ENCODE measurements at regions not wholly inside any gene's neighbourhood (a gene's known extent, or its start where the extent isn't known, plus 50 kb on each side); places are given as distances from the start of the nearest gene placed in this dataset.

- no peak for TF ChIP-seq POLR2A (IDR thresholded peaks at IDR 0.05; ENCODE audit: extremely low read depth, insufficient read length)
- TF ChIP-seq CTCF (IDR thresholded peaks at IDR 0.05; ENCODE audit: low read depth, low read length) = no peak
- TF ChIP-seq MYC (IDR thresholded peaks at IDR 0.05; ENCODE audit: low read depth, low read length) = no peak
- TF ChIP-seq MAX (IDR thresholded peaks at IDR 0.05; ENCODE audit: low read depth, low read length) = no peak
- no peak overlapping the region for H3K4me3 ChIP-seq (ENCODE audit: low read depth, low read length)
- no peak for DNase-seq (ENCODE audit: low read depth)
Measured at GRCh38 chr9:8234316-8234715, 434.7 kb upstream of the DMAC1 start.

- DNase-seq (ENCODE audit: low read depth) = no peak
- TF ChIP-seq MYC (IDR thresholded peaks at IDR 0.05; ENCODE audit: low read depth, low read length) = no peak
- no peak for TF ChIP-seq POLR2A (IDR thresholded peaks at IDR 0.05; ENCODE audit: extremely low read depth, insufficient read length)
- TF ChIP-seq CTCF (IDR thresholded peaks at IDR 0.05; ENCODE audit: low read depth, low read length) = no peak
- TF ChIP-seq MAX (IDR thresholded peaks at IDR 0.05; ENCODE audit: low read depth, low read length) = no peak
- no peak overlapping the region for H3K4me3 ChIP-seq (ENCODE audit: low read depth, low read length)
Measured at GRCh38 chr9:8232726-8233125, 433.1 kb upstream of the DMAC1 start.

- TF ChIP-seq MAX (IDR thresholded peaks at IDR 0.05; ENCODE audit: low read depth, low read length) = no peak
- no peak for TF ChIP-seq MYC (IDR thresholded peaks at IDR 0.05; ENCODE audit: low read depth, low read length)
- TF ChIP-seq CTCF (IDR thresholded peaks at IDR 0.05; ENCODE audit: low read depth, low read length) = no peak
- no peak for TF ChIP-seq POLR2A (IDR thresholded peaks at IDR 0.05; ENCODE audit: extremely low read depth, insufficient read length)
- H3K4me3 ChIP-seq (ENCODE audit: low read depth, low read length) = no peak overlapping the region
- DNase-seq (ENCODE audit: low read depth) = no peak
Measured at GRCh38 chr9:8229226-8229625, 429.6 kb upstream of the DMAC1 start.

- no peak for TF ChIP-seq POLR2A (IDR thresholded peaks at IDR 0.05; ENCODE audit: extremely low read depth, insufficient read length)
- DNase-seq (ENCODE audit: low read depth) = no peak
- no peak overlapping the region for H3K4me3 ChIP-seq (ENCODE audit: low read depth, low read length)
Measured at GRCh38 chr9:8224381-8224801, 424.8 kb upstream of the DMAC1 start.

GRCh38 chr9:8223861-8224260 lies 424.3 kb upstream of the DMAC1 start:
- no peak for TF ChIP-seq CTCF (IDR thresholded peaks at IDR 0.05; ENCODE audit: low read depth, low read length)
- TF ChIP-seq MAX (IDR thresholded peaks at IDR 0.05; ENCODE audit: low read depth, low read length) = no peak
- TF ChIP-seq MYC (IDR thresholded peaks at IDR 0.05; ENCODE audit: low read depth, low read length) = no peak
- TF ChIP-seq POLR2A (IDR thresholded peaks at IDR 0.05; ENCODE audit: extremely low read depth, insufficient read length) = no peak
- DNase-seq (ENCODE audit: low read depth) = no peak

GRCh38 chr9:8221462-8221861 lies 421.9 kb upstream of the DMAC1 start:
- TF ChIP-seq MYC (IDR thresholded peaks at IDR 0.05; ENCODE audit: low read depth, low read length) = no peak
- DNase-seq (ENCODE audit: low read depth) = no peak
- H3K4me3 ChIP-seq (ENCODE audit: low read depth, low read length) = no peak overlapping the region

More at GRCh38 chr9:8223861-8224260, 424.3 kb upstream of the DMAC1 start:
- H3K4me3 ChIP-seq (ENCODE audit: low read depth, low read length) = no peak overlapping the region

GRCh38 chr9:8208465-8208864 lies 408.9 kb upstream of the DMAC1 start:
- no peak for TF ChIP-seq CTCF (IDR thresholded peaks at IDR 0.05; ENCODE audit: low read depth, low read length)
- TF ChIP-seq MYC (IDR thresholded peaks at IDR 0.05; ENCODE audit: low read depth, low read length) = no peak
- TF ChIP-seq POLR2A (IDR thresholded peaks at IDR 0.05; ENCODE audit: extremely low read depth, insufficient read length) = no peak
- no peak for TF ChIP-seq MAX (IDR thresholded peaks at IDR 0.05; ENCODE audit: low read depth, low read length)
- no peak for DNase-seq (ENCODE audit: low read depth)
- H3K4me3 ChIP-seq (ENCODE audit: low read depth, low read length) = no peak overlapping the region

Data from NB4 (cell line).